NB4 (cell line): ENCODE measurements at regions not wholly inside any gene's neighbourhood (a gene's known extent, or its start where the extent isn't known, plus 50 kb on each side); places are given as distances from the start of the nearest gene placed in this dataset.

Experiments
- DNase-seq: peaks from one replicate; pipeline ENCODE4 v3.0.0; 2010; ENCODE audit warnings: low read depth
- H3K4me3 ChIP-seq: one replicate; pipeline ENCODE4 v1.5.1; 2011; ENCODE audit warnings: mild to moderate bottlenecking, low read depth, low read length, moderate library complexity
- MYC ChIP-seq: IDR thresholded peaks from 2 replicates; pipeline ENCODE4 v1.6.1; 2011; ENCODE audit warnings: low read depth, low read length
- POLR2A ChIP-seq: IDR thresholded peaks from 2 replicates; pipeline ENCODE4 v1.6.1; 2011; ENCODE audit warnings: mild to moderate bottlenecking; ENCODE audit not compliant: insufficient read length; ENCODE audit errors: extremely low read depth
- TF ChIP-seq, protein P1 (sequence below): IDR thresholded peaks from 2 replicates; pipeline ENCODE4 v1.6.1; 2011; ENCODE audit warnings: low read depth, low read length
- TF ChIP-seq, protein P2 (sequence below): IDR thresholded peaks from one replicate; pipeline ENCODE4 v1.5.1; 2012; ENCODE audit warnings: low read depth, low read length

DNA sequence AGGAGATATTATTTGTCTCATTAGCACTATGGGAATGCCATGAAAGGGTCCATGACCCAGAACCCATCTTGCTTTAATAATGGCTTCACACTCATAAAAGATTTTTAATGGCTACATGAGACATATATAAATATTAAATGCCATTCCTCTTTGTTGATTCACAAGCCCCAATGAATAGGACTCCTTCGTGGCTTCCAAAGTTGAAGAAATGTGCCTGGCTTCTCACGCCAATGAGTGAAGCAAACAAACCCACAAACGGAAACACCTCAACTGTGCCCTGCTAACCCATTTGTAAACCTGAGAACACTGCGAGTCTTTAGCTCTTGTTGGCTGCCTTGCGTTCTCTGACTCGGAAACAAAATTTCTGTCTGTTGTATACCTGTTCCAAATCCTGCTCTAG, 381.7 kb upstream of the DDHD1 start:
- DNase-seq: no peak
- TF ChIP-seq, protein P1, sequence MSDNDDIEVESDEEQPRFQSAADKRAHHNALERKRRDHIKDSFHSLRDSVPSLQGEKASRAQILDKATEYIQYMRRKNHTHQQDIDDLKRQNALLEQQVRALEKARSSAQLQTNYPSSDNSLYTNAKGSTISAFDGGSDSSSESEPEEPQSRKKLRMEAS: no peak
- TF ChIP-seq POLR2A (no peak), MYC (no peak)
- H3K4me3 ChIP-seq: no peak overlapping the region

DNA sequence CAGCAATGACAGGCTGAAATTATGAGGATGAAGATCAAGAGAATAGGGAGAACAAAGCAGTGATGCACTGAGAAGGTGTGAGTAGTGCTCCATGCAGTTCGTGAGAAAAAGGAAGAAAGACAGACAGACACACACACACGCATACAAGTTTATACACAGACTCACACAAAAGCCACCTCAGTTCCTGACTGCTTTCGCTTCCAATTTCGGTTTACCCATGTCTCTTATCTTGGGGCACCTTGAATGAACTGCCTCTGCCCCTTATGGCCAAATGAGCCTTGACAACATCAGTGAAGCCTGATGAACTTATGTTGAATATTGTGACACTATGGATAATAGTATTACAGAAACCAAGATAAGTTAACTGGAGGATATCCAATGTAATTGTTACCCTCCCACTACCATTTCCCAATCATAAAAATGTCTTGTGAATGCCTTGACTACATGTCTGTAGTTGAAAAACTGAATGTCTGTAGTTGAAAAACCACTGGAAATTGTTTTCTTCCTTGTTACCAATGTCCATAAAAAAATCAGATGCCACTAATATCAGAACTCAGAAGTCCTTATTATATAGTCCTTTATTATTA, 380.4 kb upstream of the DDHD1 start:
- H3K4me3 ChIP-seq: no peak overlapping the region
- TF ChIP-seq, protein P1: no peak
- TF ChIP-seq POLR2A (no peak), MYC (no peak)
- TF ChIP-seq, protein P2, sequence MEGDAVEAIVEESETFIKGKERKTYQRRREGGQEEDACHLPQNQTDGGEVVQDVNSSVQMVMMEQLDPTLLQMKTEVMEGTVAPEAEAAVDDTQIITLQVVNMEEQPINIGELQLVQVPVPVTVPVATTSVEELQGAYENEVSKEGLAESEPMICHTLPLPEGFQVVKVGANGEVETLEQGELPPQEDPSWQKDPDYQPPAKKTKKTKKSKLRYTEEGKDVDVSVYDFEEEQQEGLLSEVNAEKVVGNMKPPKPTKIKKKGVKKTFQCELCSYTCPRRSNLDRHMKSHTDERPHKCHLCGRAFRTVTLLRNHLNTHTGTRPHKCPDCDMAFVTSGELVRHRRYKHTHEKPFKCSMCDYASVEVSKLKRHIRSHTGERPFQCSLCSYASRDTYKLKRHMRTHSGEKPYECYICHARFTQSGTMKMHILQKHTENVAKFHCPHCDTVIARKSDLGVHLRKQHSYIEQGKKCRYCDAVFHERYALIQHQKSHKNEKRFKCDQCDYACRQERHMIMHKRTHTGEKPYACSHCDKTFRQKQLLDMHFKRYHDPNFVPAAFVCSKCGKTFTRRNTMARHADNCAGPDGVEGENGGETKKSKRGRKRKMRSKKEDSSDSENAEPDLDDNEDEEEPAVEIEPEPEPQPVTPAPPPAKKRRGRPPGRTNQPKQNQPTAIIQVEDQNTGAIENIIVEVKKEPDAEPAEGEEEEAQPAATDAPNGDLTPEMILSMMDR: no peak
- no peak for DNase-seq

DNA sequence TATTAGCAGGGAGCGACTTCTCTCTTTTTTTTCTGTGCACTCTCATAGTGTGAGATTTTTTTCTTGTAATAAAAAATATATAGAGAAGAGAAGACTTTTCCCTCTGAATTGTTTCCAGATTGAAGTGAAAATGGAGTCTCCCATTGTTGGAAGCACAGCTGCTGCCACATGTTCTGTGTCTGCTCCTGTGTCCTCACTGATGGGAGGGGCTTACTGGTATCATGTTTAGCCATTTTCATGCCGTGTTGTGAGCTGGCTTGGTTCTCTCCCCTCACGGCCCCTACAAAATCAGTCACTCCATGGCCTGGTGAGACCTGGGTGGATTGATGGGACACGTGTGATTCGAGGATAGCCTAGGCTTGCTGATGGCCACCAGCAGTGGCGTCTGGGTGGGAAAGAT, 379.7 kb upstream of the DDHD1 start:
- TF ChIP-seq, protein P2: no peak
- TF ChIP-seq, protein P1: no peak
- TF ChIP-seq POLR2A (no peak), MYC (no peak)
- no peak overlapping the region for H3K4me3 ChIP-seq
- no peak for DNase-seq

DNA sequence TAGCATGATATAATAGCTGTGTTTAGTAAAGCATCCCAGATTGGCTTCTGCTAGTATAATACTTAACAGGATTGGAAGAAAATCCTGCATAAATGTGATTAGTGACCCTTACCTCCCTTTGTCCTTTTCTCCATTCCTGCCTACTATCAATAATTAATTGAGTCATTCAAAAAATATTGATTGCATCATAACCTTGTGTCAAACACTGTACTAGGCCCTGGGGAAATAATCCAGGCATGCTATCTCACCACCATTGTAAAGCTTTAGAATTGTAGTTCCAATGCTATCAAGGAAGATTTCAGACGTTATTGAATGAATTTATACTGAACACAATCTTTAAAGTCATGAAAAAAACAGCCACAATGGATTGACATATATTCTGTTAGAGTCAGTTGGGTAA, 378.6 kb upstream of the DDHD1 start:
- no peak for TF ChIP-seq MYC
- TF ChIP-seq POLR2A: no peak
- TF ChIP-seq, protein P1: no peak
- TF ChIP-seq, protein P2: no peak

DNA sequence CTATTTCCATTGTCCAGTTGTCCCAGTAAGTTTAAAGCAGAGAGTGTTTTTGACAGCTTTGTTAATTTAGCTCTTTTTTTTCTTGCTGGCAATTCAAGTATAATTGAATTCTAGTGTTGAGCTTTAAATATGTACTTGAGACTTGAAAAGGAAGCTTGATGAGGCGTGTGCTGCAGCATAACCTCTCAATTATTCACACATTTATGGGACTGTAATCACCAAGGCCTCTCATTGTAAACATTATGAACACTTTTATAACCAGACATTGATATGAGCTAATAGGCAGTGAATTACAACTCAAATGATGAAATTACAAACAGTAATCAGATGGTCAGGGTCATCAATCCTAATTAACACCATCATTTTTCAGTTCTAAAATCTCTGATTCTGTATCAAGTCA, 378.0 kb upstream of the DDHD1 start:
- no peak overlapping the region for H3K4me3 ChIP-seq
- DNase-seq: no peak

More for the DNA sequence above, 378.6 kb upstream of the DDHD1 start:
- no peak overlapping the region for H3K4me3 ChIP-seq
- DNase-seq: no peak

DNA sequence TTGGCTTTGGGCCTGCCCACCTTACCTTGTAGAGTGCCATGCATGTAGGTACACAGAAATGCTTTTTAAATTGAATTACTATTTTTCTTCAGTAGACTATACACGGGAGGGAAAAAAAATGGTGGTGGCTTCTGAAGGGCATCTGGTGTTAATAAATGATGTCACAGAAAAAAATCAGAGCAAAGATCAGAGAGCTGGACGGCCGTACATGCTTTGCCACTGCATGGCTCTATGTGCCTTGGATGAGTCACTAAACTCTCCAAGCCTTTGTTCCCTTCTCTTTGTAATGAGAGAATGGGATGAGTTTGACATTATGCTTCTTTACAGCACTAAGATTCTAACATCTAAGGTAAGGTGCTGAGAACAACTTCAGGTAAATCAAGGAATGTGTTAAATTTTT, 376.4 kb upstream of the DDHD1 start:
- no peak for DNase-seq
- H3K4me3 ChIP-seq: no peak overlapping the region
- TF ChIP-seq, protein P2: no peak
- TF ChIP-seq MYC: no peak
- TF ChIP-seq POLR2A: no peak
- TF ChIP-seq, protein P1: no peak

More for the DNA sequence above, 378.0 kb upstream of the DDHD1 start:
- TF ChIP-seq MYC: no peak
- TF ChIP-seq, protein P2: no peak
- TF ChIP-seq, protein P1: no peak
- no peak for TF ChIP-seq POLR2A
